C4-2B (cell line): ENCODE measurements at regions not wholly inside any gene's neighbourhood (a gene's known extent, or its start where the extent isn't known, plus 50 kb on each side); places are given as distances from the start of the nearest gene placed in this dataset.
A peak's percentile ranks its signal among the peaks of the same experiment; 100 is the strongest.

ENCODE experiments used
- H3K27ac ChIP-seq: fragments of 450-650 bp; 2 replicates; pipeline ENCODE4 v1.5.1; 2017
- CTCF ChIP-seq: fragments of 450-650 bp; conservative IDR thresholded peaks from 2 replicates; pipeline ENCODE4 v1.5.1; 2017; ENCODE audit warnings: mild to moderate bottlenecking
- ZFX ChIP-seq: fragments of 450-650 bp; IDR thresholded peaks from 2 replicates; pipeline ENCODE4 v1.6.1; 2017

- no peak overlapping the region for H3K27ac ChIP-seq
- TF ChIP-seq ZFX (no peak), CTCF (no peak)
Observed at GRCh38 chr3:59321881-59322540, 272.2 kb upstream of the CFAP20DC start.

DNA sequence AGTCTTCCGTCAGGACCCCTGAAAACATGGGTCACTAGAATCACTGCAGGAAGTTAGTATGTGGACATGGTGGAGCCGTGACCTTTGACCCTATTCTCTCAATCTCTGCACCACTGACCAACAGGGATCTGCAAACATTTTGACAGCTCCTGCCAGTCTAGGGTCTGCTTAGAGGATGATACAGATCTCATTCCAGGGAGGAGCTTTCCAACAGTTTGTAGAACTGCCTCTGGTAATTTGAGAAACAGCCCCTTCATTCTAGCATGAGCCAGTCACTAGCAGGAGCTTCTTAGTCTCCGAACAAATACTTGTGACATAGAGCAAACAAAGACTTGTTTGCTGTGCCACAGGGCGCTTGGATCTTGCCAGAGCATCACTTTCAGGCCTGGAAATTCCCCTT is 270.3 kb upstream of the CFAP20DC start:
- no peak overlapping the region for H3K27ac ChIP-seq
- no peak for TF ChIP-seq ZFX
- no peak for TF ChIP-seq CTCF

DNA sequence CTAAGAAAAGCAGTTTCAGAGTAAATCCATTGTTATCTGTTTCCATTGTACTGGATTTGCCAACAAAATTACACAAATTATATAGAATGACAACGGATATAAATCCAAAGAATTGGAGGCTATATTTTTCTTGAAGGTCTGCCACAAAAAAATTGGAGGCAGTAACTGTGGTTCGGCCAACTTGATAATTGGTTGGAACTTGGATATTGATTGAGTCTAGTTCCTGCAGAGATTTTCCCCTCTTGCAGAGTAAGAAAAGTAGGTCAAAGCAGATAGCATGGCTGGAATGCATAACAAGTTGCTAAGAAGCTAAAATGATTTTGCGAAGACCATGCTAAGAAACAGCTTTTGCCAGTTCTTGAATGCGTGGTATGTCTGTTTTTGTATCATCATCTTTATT is 269.6 kb upstream of the CFAP20DC start:
- TF ChIP-seq CTCF (no peak), ZFX (no peak)
- H3K27ac ChIP-seq = no peak overlapping the region

DNA sequence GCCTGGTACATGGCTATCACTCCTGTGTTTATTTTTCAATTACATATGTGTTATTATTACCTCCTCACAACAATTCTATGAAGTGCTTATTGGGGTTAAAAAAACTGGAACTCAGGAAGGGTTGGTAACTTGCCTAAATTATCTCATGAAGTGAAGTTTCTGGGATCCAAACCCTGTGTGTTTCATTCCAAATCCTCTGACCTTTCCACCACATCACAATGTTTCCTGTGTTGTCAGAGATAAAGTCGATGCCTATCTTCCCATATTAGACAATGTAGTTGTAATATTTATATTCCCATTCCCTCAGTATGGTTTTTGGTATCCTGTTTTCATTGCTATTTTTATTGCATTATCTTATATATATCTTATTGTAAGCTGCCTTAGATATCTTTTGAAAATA is 269.1 kb upstream of the CFAP20DC start:
- H3K27ac ChIP-seq = no peak overlapping the region
- TF ChIP-seq CTCF (no peak), ZFX (no peak)

DNA sequence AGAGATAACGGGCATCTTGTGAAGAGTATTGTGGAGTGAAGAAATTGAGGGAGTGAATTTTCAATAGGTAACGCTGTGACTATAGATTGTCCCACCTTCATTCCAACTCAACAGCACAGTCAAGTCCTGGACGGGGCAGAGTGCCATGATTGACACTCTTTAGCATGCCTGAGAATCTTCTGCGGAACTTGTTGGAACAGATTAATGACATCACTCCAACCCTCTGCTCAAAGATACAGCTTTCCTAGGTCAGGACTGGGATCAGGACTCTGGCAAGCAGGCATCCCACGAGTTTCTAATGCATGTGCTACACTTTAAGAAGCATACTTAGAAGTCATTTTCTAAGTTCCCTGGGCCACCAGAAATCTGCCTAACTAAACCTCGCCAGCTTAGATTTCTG is 267.6 kb upstream of the CFAP20DC start:
- no peak overlapping the region for H3K27ac ChIP-seq
- no peak for TF ChIP-seq ZFX
- TF ChIP-seq CTCF = no peak

GRCh38 chr3:59316688-59317275 is 267.0 kb upstream of the CFAP20DC start:
- no peak for TF ChIP-seq CTCF
- TF ChIP-seq ZFX = no peak
- H3K27ac ChIP-seq = no peak overlapping the region

- TF ChIP-seq ZFX (no peak), CTCF (peak; percentile 75)
Observed at GRCh38 chr3:59313365-59313764, 263.5 kb upstream of the CFAP20DC start.

More at GRCh38 chr3:59313365-59313764, 263.5 kb upstream of the CFAP20DC start:
- no peak overlapping the region for H3K27ac ChIP-seq
